Forelimb muscle (tissue), 1 donor: ENCODE measurements at regions not wholly inside any gene's neighbourhood (a gene's known extent, or its start where the extent isn't known, plus 50 kb on each side); places are given as distances from the start of the nearest gene placed in this dataset.

Experiments
- DNase-seq: peaks from one replicate; pipeline ENCODE4 v3.0.0-alpha.2; 2013; ENCODE audit warnings: low read depth

DNA sequence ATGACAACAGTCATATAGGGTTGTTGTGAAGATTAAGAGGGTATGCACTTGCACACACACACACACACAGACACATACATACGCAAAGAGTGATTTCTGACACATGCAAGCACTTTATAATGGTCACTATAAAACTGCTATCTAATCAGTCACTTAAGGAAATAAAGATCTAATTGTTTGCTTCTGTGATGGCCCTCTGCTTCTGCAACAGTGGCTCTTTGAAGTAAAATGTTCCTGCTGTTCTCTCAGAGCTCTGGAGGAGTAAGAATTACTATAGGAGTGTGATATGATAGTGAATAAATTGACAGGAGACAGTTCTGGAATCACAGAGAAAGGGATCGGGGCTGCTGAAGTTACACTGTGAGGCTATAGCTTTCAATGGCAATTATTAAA, 494.5 kb upstream of the B3GALT2 start:
- DNase-seq = no peak

DNA sequence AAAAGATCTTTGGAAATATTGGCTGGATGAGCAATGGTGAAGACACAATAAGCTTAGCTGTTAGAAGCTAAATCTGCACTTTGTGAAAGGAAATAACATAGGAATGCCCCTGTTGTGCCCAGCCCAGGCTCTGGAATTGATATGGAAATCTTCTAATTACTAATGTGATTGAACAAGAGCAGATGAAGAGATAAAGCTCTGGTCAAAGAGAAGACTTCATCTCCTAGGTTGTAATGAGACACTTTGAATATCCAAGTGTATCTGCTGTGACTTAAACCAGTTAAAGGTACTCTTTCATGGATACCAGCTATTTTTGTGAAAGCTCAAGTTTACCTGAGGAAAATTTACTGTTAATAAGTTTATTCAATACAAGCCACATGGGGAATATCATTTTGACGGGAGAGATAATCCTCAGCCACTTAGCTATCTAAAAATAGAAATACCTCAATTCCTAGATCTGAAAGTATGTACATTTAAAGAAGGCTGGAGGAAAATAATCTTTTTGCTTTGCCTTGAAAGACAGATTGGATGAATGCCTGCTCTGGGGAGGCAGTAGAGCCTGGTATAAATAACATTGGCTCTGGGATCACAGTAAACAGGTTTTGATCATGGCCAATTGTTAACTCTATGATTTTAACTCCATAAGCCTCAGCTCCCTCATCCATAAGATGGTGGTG, 494.0 kb upstream of the B3GALT2 start:
- DNase-seq = no peak

DNA sequence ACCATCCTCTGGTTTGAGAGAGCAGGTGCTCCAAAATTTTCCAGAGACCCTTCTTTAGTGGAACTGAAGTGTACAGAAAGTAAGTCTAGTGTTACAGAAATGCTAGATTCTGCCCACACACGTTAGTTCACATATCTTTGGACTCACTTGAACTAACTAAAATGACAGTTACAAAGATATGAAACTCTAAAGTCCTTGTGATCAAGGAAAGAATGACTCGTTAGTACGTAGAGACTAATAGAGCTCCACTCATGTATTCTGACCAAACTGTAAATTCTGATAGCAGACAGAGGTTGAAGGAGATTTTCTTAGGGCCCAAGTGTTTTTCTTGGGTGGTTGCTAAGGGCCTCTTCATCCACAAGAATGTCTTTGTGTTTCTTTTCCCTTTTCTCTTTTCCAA, 491.5 kb upstream of the B3GALT2 start:
- no peak for DNase-seq

- no peak for DNase-seq
These were observed 490.7 kb upstream of the B3GALT2 start for GRCh38 chr1:193676996-193677549.

DNA sequence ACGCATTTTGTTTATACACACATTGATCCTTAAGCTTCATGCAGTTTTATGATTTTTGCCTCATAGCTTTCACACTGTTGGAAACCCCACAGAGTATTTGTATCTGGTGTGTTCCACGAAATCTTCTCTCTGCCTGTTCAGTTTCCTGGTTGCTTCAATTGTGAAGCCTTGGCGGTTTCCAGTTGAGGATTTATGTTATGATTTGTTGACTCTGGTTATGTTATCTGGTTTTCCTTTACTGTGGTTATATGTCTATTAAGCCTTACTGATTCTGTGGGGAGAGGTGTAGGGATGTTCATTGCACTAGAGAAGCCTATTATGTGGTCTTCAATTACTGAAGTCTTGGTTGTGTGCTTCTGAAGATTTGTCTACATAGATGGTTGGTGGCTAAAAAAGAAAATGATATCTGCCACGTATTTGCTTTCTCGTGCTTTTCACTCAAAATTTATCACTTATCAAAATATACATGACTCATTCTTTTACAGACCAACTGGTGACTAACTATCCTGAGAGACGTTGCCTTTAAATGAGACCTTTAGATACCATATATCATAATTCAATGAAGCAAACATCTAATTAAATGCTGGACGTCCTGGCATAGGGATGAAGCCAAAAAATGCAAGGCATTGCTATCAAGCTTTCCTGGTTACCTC, 488.0 kb upstream of the B3GALT2 start:
- no peak for DNase-seq

DNA sequence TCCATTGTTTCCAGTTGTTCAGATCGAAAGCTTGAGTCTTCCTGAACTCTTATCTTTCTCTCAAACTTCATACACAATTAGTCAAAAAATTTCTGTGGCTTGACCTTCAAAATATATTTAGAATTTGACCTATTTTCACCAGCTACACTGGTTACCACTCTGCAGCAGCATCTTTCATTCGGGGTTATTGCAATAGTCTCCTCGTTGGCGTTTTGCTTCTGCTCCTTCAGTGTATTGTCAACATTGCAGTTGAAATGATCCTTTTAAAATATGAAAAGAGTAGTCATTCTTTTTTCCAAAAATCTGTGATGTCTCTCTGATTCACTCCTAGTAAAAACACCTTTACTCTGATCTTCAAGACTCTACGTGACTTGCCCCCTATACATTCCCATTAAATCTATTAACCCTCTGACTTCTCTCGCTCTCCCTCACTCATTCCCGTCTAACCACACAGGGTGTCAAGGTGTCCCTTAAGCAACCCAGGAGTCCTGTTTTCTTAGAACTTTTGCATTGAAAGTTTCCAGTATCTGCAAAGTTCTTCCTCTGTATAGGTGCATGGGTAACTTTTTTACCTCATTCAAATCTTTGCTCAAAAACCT, 480.2 kb upstream of the B3GALT2 start:
- no peak for DNase-seq

DNA sequence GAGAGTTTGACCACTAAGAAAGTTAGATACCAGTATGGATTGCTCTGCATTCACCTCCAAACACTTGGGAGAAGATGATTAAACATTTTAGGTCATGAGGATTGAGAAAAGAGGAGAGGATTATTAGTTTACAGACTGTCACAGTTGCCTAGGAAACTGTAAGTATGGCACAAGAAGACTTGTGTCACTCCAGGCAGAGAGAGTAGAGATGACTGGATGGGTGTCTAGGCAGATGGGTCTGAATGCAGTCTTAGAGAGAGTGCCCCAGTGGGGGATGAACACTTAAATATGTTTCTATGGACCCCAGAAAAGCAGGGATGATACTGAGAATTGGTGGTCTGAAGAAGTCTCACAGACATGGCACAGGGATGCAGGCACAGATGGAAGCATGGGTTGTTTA, 477.6 kb upstream of the B3GALT2 start:
- no peak for DNase-seq

GRCh38 chr1:193662030-193662429, 475.6 kb upstream of the B3GALT2 start:
- DNase-seq = no peak

- no peak for DNase-seq
These were observed 475.0 kb upstream of the B3GALT2 start for GRCh38 chr1:193661385-193661784.

- DNase-seq = no peak
These were observed 474.0 kb upstream of the B3GALT2 start for GRCh38 chr1:193660428-193660827.

- no peak for DNase-seq
These were observed 472.3 kb upstream of the B3GALT2 start for GRCh38 chr1:193658691-193659090.

- no peak for DNase-seq
These were observed 471.7 kb upstream of the B3GALT2 start for GRCh38 chr1:193658081-193658480.

- no peak for DNase-seq
These were observed 471.1 kb upstream of the B3GALT2 start for GRCh38 chr1:193657552-193657951.

- DNase-seq = no peak
These were observed 470.4 kb upstream of the B3GALT2 start for GRCh38 chr1:193656841-193657240.

- DNase-seq = no peak
These were observed 468.7 kb upstream of the B3GALT2 start for GRCh38 chr1:193654951-193655735.

GRCh38 chr1:193649587-193649986, 463.2 kb upstream of the B3GALT2 start:
- DNase-seq = no peak

- no peak for DNase-seq
These were observed 448.5 kb upstream of the B3GALT2 start for GRCh38 chr1:193634876-193635275.

DNA sequence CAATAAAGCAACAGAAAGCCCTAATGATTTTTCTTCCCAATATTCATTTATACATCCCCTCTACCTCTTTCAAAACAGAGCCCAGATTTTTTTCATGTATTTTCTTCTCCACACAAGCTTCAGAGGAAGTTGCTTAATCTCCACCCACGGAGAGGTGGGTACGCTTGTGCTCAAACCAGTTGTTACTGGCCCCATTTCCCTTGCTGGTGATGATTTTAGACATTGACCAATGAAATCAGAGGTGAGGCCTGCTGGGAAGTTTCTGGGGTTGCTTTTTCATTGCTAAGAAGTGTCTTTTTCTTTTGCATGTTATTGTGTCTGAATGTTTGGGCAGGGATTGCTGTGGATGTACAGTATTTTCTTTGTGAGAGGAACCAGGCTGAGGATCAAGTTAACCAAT, 448.1 kb upstream of the B3GALT2 start:
- DNase-seq = no peak

DNA sequence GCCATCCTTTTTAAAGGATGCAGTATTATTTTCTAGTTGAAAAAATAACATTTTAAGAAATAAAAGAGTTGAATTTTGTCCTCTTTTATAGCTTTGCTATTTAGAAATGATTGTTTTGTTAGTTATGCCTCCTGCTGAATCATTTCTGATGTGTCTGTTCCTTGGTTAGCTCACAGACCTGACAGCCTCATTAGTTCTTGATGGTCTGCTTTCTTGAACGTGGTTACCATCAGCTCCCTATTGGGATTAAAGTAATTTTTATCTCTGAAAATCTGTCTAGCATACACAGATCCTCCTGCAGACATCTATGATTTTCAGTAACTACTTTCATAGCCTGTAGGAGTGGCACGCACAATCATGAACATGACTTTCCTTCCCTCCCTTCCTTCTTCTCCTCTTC, 447.6 kb upstream of the B3GALT2 start:
- DNase-seq = no peak

DNA sequence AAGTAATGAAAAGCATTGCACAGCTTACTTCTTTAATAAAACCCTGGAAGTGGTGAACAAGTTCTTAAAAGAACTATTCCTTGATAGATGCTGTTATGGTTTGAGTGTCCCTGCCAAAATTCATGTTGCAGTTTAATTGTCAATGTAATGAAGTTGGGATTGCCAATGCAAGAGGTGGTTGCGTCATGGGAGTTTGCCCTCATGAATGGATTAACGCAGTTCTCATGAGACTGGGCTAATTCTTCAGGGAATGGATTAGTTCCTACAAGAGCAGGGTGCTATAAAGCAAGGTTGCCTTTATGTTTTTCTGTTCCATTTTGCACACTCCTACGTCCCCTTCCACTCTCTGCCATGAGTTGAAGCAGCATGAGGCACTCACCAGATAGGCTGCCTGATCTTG, 446.7 kb upstream of the B3GALT2 start:
- no peak for DNase-seq

- DNase-seq = no peak
These were observed 444.9 kb upstream of the B3GALT2 start for GRCh38 chr1:193631306-193631705.

DNA sequence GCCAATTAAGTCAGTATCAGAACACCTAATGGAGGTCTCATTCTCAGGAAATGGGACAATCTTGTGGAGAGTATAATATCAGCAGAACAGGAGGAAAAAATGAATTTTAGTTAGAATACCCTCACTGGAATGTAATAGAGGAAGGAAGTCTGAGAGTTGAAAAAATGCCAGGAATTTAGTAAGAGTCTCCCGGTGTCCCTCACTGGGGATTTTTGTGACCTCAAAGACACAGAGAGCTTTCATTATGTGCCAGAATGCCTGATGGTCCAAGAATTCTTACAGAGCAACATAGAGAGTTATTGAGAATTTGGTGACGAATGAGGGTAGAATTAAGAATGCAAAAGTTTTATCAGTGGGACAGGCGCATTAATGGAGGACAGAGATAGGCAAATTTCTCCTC, 443.5 kb upstream of the B3GALT2 start:
- no peak for DNase-seq
